H9 (cell line): ENCODE measurements at regions not wholly inside any gene's neighbourhood (a gene's known extent, or its start where the extent isn't known, plus 50 kb on each side); places are given as distances from the start of the nearest gene placed in this dataset.
A peak's percentile ranks its signal among the peaks of the same experiment; 100 is the strongest.

Experiments used
- DNase-seq: peaks from one replicate; pipeline ENCODE4 v3.0.0-alpha.2; 2017
- H2AFZ ChIP-seq: one replicate; pipeline ENCODE4 v1.6.1; 2013; ENCODE audit warnings: mild to moderate bottlenecking, low read length, control low read depth, moderate library complexity
- H2AK5ac ChIP-seq: 2 replicates; pipeline ENCODE4 v1.6.1; 2013; ENCODE audit warnings: low read length, control low read depth, mixed read lengths; ENCODE audit not compliant: insufficient read length
- H2BK120ac ChIP-seq: one replicate; pipeline ENCODE4 v1.6.1; 2013; ENCODE audit warnings: low read depth, mild to moderate bottlenecking, low read length, control low read depth, inconsistent platforms; ENCODE audit not compliant: poor library complexity, severe bottlenecking
- H2BK12ac ChIP-seq: 2 replicates; pipeline ENCODE4 v1.6.1; 2013; ENCODE audit warnings: low read length, control low read depth, mixed read lengths, low read depth; ENCODE audit not compliant: insufficient read length
- H2BK15ac ChIP-seq: 2 replicates; pipeline ENCODE4 v1.6.1; 2013; ENCODE audit warnings: low read depth, low read length, control low read depth
- H2BK20ac ChIP-seq: one replicate; pipeline ENCODE4 v1.6.1; 2013; ENCODE audit warnings: low read depth, mild to moderate bottlenecking, low read length, control low read depth, inconsistent platforms; ENCODE audit not compliant: poor library complexity, severe bottlenecking
- H2BK5ac ChIP-seq: 2 replicates; pipeline ENCODE4 v1.6.1; 2013; ENCODE audit warnings: low read length, control low read depth, mixed read lengths; ENCODE audit not compliant: insufficient read length
- H3K14ac ChIP-seq: 2 replicates; pipeline ENCODE4 v1.6.1; 2013; ENCODE audit warnings: low read length, control low read depth; ENCODE audit not compliant: insufficient read depth
- H3K18ac ChIP-seq: 2 replicates; pipeline ENCODE4 v1.6.1; 2013; ENCODE audit warnings: low read depth, mild to moderate bottlenecking, mixed read lengths, low read length, control low read depth; ENCODE audit not compliant: insufficient read length
- H3K23ac ChIP-seq: 2 replicates; pipeline ENCODE4 v1.6.1; 2013; ENCODE audit warnings: low read length, control low read depth, mixed read lengths, low read depth; ENCODE audit not compliant: insufficient read length
- H3K23me2 ChIP-seq: 2 replicates; pipeline ENCODE4 v1.6.1; 2013; ENCODE audit warnings: low read depth, mild to moderate bottlenecking, mixed read lengths, low read length, control low read depth; ENCODE audit not compliant: insufficient read length, poor library complexity, severe bottlenecking
- H3K27ac ChIP-seq: 2 replicates; pipeline ENCODE4 v1.5.1; 2013; ENCODE audit warnings: low read length, control low read depth, mixed read lengths, low read depth; ENCODE audit not compliant: insufficient read length
- H3K27me3 ChIP-seq: 2 replicates; pipeline ENCODE4 v1.6.1; 2013; ENCODE audit warnings: low read length, control low read depth, inconsistent platforms; ENCODE audit not compliant: insufficient read depth
- H3K4ac ChIP-seq: 2 replicates; pipeline ENCODE4 v1.6.1; 2013; ENCODE audit warnings: low read depth, mild to moderate bottlenecking, control low read depth, inconsistent platforms, low read length, moderate library complexity
- H3K4me1 ChIP-seq: 2 replicates; pipeline ENCODE4 v1.6.1; 2013; ENCODE audit warnings: low read length, control low read depth, inconsistent platforms; ENCODE audit not compliant: insufficient read depth
- H3K4me2 ChIP-seq: 2 replicates; pipeline ENCODE4 v1.6.1; 2013; ENCODE audit warnings: low read length, control low read depth, mixed read lengths; ENCODE audit not compliant: insufficient read length, insufficient read depth
- H3K56ac ChIP-seq: 2 replicates; pipeline ENCODE4 v1.6.1; 2013; ENCODE audit warnings: low read depth, mild to moderate bottlenecking, mixed read lengths, low read length, control low read depth; ENCODE audit not compliant: insufficient read length
- H3K79me1 ChIP-seq: 2 replicates; pipeline ENCODE4 v1.6.1; 2013; ENCODE audit warnings: low read depth, mild to moderate bottlenecking, moderate library complexity, low read length, control low read depth, inconsistent platforms; ENCODE audit not compliant: insufficient read depth, poor library complexity, severe bottlenecking
- H3K79me2 ChIP-seq: 2 replicates; pipeline ENCODE4 v1.6.1; 2013; ENCODE audit warnings: low read length, control low read depth, inconsistent platforms; ENCODE audit not compliant: insufficient read depth
- H3K9ac ChIP-seq: 2 replicates; pipeline ENCODE4 v1.6.1; 2013; ENCODE audit warnings: low read length, control low read depth, mixed read lengths; ENCODE audit not compliant: insufficient read length; ENCODE audit errors: extremely low read depth
- H3K9me3 ChIP-seq: one replicate; pipeline ENCODE4 v1.6.1; 2013; ENCODE audit warnings: low read depth, low read length, inconsistent platforms; ENCODE audit not compliant: control insufficient read depth
- H3T11ph ChIP-seq: one replicate; pipeline ENCODE4 v1.6.1; 2013; ENCODE audit warnings: mild to moderate bottlenecking, low read length, control low read depth, inconsistent platforms
- H4K20me1 ChIP-seq: one replicate; pipeline ENCODE4 v1.6.1; 2013; ENCODE audit not compliant: control insufficient read depth, insufficient read length, insufficient read depth
- H4K5ac ChIP-seq: 2 replicates; pipeline ENCODE4 v1.6.1; 2013; ENCODE audit warnings: low read depth, mild to moderate bottlenecking, mixed read lengths, low read length, control low read depth; ENCODE audit not compliant: insufficient read length
- H4K8ac ChIP-seq: replicated peaks from 2 replicates; pipeline ENCODE4 v1.6.1; 2013; ENCODE audit warnings: low read length, control low read depth, mixed read lengths, low read depth; ENCODE audit not compliant: insufficient read length
- H4K91ac ChIP-seq: 2 replicates; pipeline ENCODE4 v1.6.1; 2013; ENCODE audit warnings: low read depth, mild to moderate bottlenecking, moderate library complexity, mixed read lengths, low read length, control low read depth; ENCODE audit not compliant: insufficient read length
- H3K27ac Mint-ChIP-seq, 3 experiments: 2 replicates in 2 of 3; 3 replicates in 1 of 3; pipeline ENCODE4 v1.8.0; 2020 to 2021; ENCODE audit warnings: mixed read lengths in 3 of 3, mild to moderate bottlenecking in 1 of 3, moderate library complexity in 1 of 3
- H3K27me3 Mint-ChIP-seq: 2 replicates; pipeline ENCODE4 v1.8.0; 2021; ENCODE audit warnings: low read depth, mild to moderate bottlenecking, moderate library complexity, mixed read lengths
- H3K36me3 Mint-ChIP-seq, 3 experiments: 2 replicates in 2 of 3; 3 replicates in 1 of 3; pipeline ENCODE4 v1.8.0; 2020 to 2021; ENCODE audit warnings: low read depth in 3 of 3, mixed read lengths in 3 of 3; ENCODE audit not compliant: insufficient read depth in 1 of 3
- H3K4me1 Mint-ChIP-seq, 2 experiments: 2 replicates each; pipeline ENCODE4 v1.8.0; 2020; ENCODE audit warnings: mixed read lengths in 2 of 2
- H3K4me3 Mint-ChIP-seq, 2 experiments: 2 replicates in 1 of 2; 3 replicates in 1 of 2; pipeline ENCODE4 v1.8.0; 2020 to 2021; ENCODE audit warnings: mild to moderate bottlenecking in 2 of 2, mixed read lengths in 2 of 2, moderate library complexity in 1 of 2
- H3K9me3 Mint-ChIP-seq, 2 experiments: 2 replicates in 1 of 2; 3 replicates in 1 of 2; pipeline ENCODE4 v1.8.0; 2020; ENCODE audit warnings: mild to moderate bottlenecking in 2 of 2, mixed read lengths in 2 of 2, moderate library complexity in 1 of 2
- WGBS: extraction: QIAGEN DNeasy Blood & Tissue Kit; methylation state at CpG from one replicate; pipeline ENCODE4 v1.1.7; 2013; ENCODE audit warnings: missing lambda C conversion rate, low lambda C conversion rate, mixed read lengths; ENCODE audit not compliant: insufficient read length; ENCODE audit errors: extremely low coverage; 5-methylcytosine and 5-hydroxymethylcytosine counted together
- TF ChIP-seq, protein P1 (sequence below): fragments of 200-600 bp; sonication (generic); conservative IDR thresholded peaks from 3 replicates; pipeline ENCODE4 v1.8.0; 2021; ENCODE audit warnings: antibody characterized with exemption, mild to moderate bottlenecking

DNA sequence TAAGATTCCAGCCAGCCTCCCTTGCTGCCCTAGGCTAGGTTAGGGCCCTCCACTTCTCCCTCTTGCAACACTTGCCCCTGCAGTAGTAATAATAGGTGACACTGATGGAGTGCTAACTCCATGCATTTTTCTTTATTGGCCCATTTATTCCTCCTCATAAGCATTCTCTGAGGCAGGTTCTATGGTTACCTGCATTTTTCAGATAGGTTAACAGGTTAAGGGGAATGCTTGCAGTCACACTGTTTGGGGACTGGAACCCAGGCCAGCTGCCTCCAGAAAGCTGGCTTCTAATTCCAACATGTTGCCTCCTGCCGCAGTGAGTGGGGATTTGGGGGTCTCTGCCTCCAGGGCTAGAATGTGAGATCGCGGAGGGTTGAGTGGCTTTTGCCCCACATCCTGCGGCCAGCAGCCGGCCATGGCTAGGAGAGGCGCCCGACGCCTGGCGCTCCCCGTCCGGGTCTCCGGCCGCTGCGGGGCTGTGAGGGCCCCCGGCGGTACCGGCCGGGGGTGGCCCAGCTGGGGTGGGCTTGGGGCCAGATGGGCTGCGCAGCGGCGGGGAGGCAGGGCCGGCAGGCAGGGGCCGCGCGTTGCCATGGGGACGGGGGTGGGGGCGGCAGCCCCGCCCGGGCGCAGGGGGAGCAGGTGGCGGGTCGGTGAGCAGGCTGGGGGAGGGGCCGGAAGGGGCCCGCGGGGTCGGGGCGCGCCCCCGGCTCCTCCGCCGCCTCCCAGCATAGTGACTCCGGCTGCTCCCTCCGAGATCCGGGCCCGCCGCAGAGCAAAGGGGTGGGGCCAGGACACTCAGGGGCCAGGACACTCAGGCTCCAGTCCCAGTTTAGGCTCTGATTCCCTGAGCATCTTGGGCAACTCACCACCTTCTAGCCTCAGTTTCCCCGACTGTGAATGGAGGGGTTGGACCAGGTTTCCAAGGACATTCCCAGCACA, 68.4 kb upstream of the SSBP3 start:
- Histone ChIP-seq H3K27me3 (peaks cover 3% of the 10 kb centered on the region; the same call in 1 of the 2 replicates), H2BK5ac (no peak overlapping the region), H2BK12ac (peak overlapping the region; percentile 7), H2BK120ac (no peak overlapping the region), H2BK15ac (no peak overlapping the region), H2AK5ac (no peak overlapping the region), H3K27ac (no peak overlapping the region), H3K79me1 (no peaks in the 10 kb centered on the region), H3K9me3 (no peaks in the 10 kb centered on the region), H3K14ac (no peak overlapping the region), H3K79me2 (no peaks in the 10 kb centered on the region), H4K8ac (no peak overlapping the region), H3K18ac (peak overlapping the region; percentile 43), H4K91ac (no peak overlapping the region), H4K5ac (no peak overlapping the region), H3K9ac (no peak overlapping the region), H3K23me2 (peaks cover 12% of the 10 kb centered on the region), H3K23ac (no peak overlapping the region), H3K4me2 (peak overlapping the region; percentile 39), H3K4me1 (peaks cover 10% of the 10 kb centered on the region), H3K4ac (no peak overlapping the region), H4K20me1 (no peaks in the 10 kb centered on the region), H3K56ac (no peak overlapping the region), H2BK20ac (no peak overlapping the region), H3T11ph (no peak overlapping the region), H2AFZ (no peak overlapping the region)
- TF ChIP-seq, protein P1, sequence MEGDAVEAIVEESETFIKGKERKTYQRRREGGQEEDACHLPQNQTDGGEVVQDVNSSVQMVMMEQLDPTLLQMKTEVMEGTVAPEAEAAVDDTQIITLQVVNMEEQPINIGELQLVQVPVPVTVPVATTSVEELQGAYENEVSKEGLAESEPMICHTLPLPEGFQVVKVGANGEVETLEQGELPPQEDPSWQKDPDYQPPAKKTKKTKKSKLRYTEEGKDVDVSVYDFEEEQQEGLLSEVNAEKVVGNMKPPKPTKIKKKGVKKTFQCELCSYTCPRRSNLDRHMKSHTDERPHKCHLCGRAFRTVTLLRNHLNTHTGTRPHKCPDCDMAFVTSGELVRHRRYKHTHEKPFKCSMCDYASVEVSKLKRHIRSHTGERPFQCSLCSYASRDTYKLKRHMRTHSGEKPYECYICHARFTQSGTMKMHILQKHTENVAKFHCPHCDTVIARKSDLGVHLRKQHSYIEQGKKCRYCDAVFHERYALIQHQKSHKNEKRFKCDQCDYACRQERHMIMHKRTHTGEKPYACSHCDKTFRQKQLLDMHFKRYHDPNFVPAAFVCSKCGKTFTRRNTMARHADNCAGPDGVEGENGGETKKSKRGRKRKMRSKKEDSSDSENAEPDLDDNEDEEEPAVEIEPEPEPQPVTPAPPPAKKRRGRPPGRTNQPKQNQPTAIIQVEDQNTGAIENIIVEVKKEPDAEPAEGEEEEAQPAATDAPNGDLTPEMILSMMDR: no peak
- peaks cover 0 to under 1% of the 10 kb centered on the region in 2 experiments; a peak in 1 of 5 replicates for H3K9me3 Mint-ChIP-seq
- WGBS: no CpG with 5 or more reads among the region's 47 CpGs
- H3K4me3 Mint-ChIP-seq: peak overlapping the region; percentile 62 to 73
- DNase-seq: peak; percentile 73
- H3K27ac Mint-ChIP-seq: peak overlapping the region in 1 of 3 experiments; percentile 97; a peak in 3 of 7 replicates
- H3K27me3 Mint-ChIP-seq: peaks cover 46% of the 10 kb centered on the region
- peaks cover 0 to under 1% (median 0%) of the 10 kb centered on the region in 3 experiments; a peak in 1 of 7 replicates for H3K36me3 Mint-ChIP-seq
- H3K4me1 Mint-ChIP-seq: peaks cover 48 to 62% of the 10 kb centered on the region in 2 experiments
